ENCODE measurements at regions not wholly inside any gene's neighbourhood (a gene's known extent, or its start where the extent isn't known, plus 50 kb on each side); places are given as distances from the start of the nearest gene placed in this dataset.

- H3K9me3 ChIP-seq (ENCODE audit: control insufficient read depth, insufficient read depth, low read depth, low read length): no peaks in the 10 kb centered on the region
- TF ChIP-seq, protein P1, sequence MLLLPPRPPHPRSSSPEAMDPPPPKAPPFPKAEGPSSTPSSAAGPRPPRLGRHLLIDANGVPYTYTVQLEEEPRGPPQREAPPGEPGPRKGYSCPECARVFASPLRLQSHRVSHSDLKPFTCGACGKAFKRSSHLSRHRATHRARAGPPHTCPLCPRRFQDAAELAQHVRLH (tag by site-specific recombination; IDR thresholded peaks at IDR 0.05): no peak
- TF ChIP-seq, protein P2, sequence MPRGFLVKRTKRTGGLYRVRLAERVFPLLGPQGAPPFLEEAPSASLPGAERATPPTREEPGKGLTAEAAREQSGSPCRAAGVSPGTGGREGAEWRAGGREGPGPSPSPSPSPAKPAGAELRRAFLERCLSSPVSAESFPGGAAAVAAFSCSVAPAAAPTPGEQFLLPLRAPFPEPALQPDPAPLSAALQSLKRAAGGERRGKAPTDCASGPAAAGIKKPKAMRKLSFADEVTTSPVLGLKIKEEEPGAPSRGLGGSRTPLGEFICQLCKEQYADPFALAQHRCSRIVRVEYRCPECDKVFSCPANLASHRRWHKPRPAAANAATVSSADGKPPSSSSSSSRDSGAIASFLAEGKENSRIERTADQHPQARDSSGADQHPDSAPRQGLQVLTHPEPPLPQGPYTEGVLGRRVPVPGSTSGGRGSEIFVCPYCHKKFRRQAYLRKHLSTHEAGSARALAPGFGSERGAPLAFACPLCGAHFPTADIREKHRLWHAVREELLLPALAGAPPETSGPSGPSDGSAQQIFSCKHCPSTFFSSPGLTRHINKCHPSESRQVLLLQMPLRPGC (tag by site-specific recombination; IDR thresholded peaks at IDR 0.05): no peak
- TF ChIP-seq ZNF701 (tag by site-specific recombination; IDR thresholded peaks at IDR 0.05) (no peak), ZSCAN5A (tag by site-specific recombination; IDR thresholded peaks at IDR 0.05) (no peak), ZNF221 (tag by site-specific recombination; IDR thresholded peaks at IDR 0.05; ENCODE audit: borderline replicate concordance) (no peak), ZNF654 (tag by site-specific recombination; IDR thresholded peaks at IDR 0.05; ENCODE audit: low read depth) (no peak), ZNF404 (tag by site-specific recombination; IDR thresholded peaks at IDR 0.05) (no peak), ZNF548 (tag by site-specific recombination; IDR thresholded peaks at IDR 0.05) (no peak)
- no peaks in the 10 kb centered on the region for H3K4me1 ChIP-seq (ENCODE audit: control insufficient read depth, insufficient read depth, low read length)
- H3K4me3 ChIP-seq (ENCODE audit: low read depth, low read length): no peak overlapping the region
- ChIA-PET CTCF (no interaction called here), POLR2A (no interaction called here)
- no peaks in the 10 kb centered on the region for H3K36me3 ChIP-seq (ENCODE audit: control insufficient read depth in 2 of 2, insufficient read depth in 1 of 2, low read length in 2 of 2)
- H3K27ac ChIP-seq (ENCODE audit: extremely low read depth, low read depth, low read length): no peak overlapping the region
Measured at GRCh38 chr4:13891544-13891939, 264.0 kb upstream of the BOD1L1 start.

DNA sequence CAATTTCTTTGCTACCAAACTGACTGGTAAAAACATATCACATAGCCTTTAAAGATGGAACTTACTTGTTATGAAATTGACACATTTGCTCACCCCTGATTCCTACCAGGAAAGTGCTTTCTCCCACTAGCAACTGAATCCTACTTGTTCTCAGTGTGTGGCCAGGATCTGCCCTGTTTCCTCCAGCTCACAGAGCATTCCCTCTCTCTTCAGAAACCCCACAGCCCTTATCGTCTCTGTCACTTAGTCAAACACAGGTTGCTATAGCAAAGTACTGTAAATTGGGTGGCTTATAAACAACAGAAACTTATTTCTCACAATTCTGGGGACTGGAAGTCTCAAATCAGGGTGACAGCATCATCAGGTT is 265.2 kb upstream of the BOD1L1 start:
- H3K4me3 ChIP-seq (ENCODE audit: low read depth, low read length): no peak overlapping the region
- no peaks in the 10 kb centered on the region for H3K4me1 ChIP-seq (ENCODE audit: control insufficient read depth, insufficient read depth, low read length)
- H3K36me3 ChIP-seq (ENCODE audit: control insufficient read depth in 2 of 2, insufficient read depth in 1 of 2, low read length in 2 of 2): no peaks in the 10 kb centered on the region
- TF ChIP-seq SP7 (tag by site-specific recombination; IDR thresholded peaks at IDR 0.05): no peak
- TF ChIP-seq BCL11A (tag by site-specific recombination; IDR thresholded peaks at IDR 0.05; ENCODE audit: low read depth): no peak
- TF ChIP-seq ZFP37 (tag by site-specific recombination; IDR thresholded peaks at IDR 0.05): no peak
- TF ChIP-seq ZNF138 (tag by site-specific recombination; IDR thresholded peaks at IDR 0.05; ENCODE audit: borderline replicate concordance): no peak
- no peak for TF ChIP-seq ZNF791 (tag by site-specific recombination; IDR thresholded peaks at IDR 0.05)
- no peak for TF ChIP-seq ZNF560 (tag by site-specific recombination; IDR thresholded peaks at IDR 0.05; ENCODE audit: borderline replicate concordance)
- no peak for TF ChIP-seq OSR2 (tag by site-specific recombination; IDR thresholded peaks at IDR 0.05)
- no peak for TF ChIP-seq ZNF221 (tag by site-specific recombination; IDR thresholded peaks at IDR 0.05; ENCODE audit: borderline replicate concordance)
- TF ChIP-seq, protein P3, sequence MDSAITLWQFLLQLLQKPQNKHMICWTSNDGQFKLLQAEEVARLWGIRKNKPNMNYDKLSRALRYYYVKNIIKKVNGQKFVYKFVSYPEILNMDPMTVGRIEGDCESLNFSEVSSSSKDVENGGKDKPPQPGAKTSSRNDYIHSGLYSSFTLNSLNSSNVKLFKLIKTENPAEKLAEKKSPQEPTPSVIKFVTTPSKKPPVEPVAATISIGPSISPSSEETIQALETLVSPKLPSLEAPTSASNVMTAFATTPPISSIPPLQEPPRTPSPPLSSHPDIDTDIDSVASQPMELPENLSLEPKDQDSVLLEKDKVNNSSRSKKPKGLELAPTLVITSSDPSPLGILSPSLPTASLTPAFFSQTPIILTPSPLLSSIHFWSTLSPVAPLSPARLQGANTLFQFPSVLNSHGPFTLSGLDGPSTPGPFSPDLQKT (IDR thresholded peaks at IDR 0.05; ENCODE audit: borderline replicate concordance, low read depth, low read length): no peak
- TF ChIP-seq ZNF184 (tag by site-specific recombination; IDR thresholded peaks at IDR 0.05): no peak
- no peak for TF ChIP-seq ZNF707 (tag by site-specific recombination; IDR thresholded peaks at IDR 0.05)
- TF ChIP-seq WT1 (tag by site-specific recombination; IDR thresholded peaks at IDR 0.05): no peak
- ChIA-PET POLR2A (no interaction called here), CTCF (no interaction called here)
- H3K9me3 ChIP-seq (ENCODE audit: control insufficient read depth, insufficient read depth, low read depth, low read length): no peaks in the 10 kb centered on the region
- no peak overlapping the region for H3K27ac ChIP-seq (ENCODE audit: extremely low read depth, low read depth, low read length)

- ChIA-PET POLR2A (no interaction called here), CTCF (no interaction called here)
- no peaks in the 10 kb centered on the region for H3K9me3 ChIP-seq (ENCODE audit: control insufficient read depth, insufficient read depth, low read depth, low read length)
- no peak overlapping the region for H3K4me3 ChIP-seq (ENCODE audit: low read depth, low read length)
- H3K27ac ChIP-seq (ENCODE audit: extremely low read depth, low read depth, low read length): no peak overlapping the region
- no peaks in the 10 kb centered on the region for H3K4me1 ChIP-seq (ENCODE audit: control insufficient read depth, insufficient read depth, low read length)
- no peaks in the 10 kb centered on the region for H3K36me3 ChIP-seq (ENCODE audit: control insufficient read depth in 2 of 2, insufficient read depth in 1 of 2, low read length in 2 of 2)
- no peak for TF ChIP-seq SETDB1 (IDR thresholded peaks at IDR 0.05; ENCODE audit: insufficient read length, low read length)
- TF ChIP-seq ZNF707 (tag by site-specific recombination; IDR thresholded peaks at IDR 0.05): no peak
- no peak for TF ChIP-seq ZNF514 (tag by site-specific recombination; IDR thresholded peaks at IDR 0.05)
- TF ChIP-seq ZNF214 (tag by site-specific recombination; IDR thresholded peaks at IDR 0.05; ENCODE audit: borderline replicate concordance): no peak
- TF ChIP-seq, protein P4, sequence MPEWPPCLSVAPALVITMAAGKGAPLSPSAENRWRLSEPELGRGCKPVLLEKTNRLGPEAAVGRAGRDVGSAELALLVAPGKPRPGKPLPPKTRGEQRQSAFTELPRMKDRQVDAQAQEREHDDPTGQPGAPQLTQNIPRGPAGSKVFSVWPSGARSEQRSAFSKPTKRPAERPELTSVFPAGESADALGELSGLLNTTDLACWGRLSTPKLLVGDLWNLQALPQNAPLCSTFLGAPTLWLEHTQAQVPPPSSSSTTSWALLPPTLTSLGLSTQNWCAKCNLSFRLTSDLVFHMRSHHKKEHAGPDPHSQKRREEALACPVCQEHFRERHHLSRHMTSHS (tag by site-specific recombination; IDR thresholded peaks at IDR 0.05): no peak
- TF ChIP-seq ZNF747 (tag by site-specific recombination; IDR thresholded peaks at IDR 0.05): no peak
- TF ChIP-seq, protein P1 (tag by site-specific recombination; IDR thresholded peaks at IDR 0.05): no peak
- no peak for TF ChIP-seq ZNF596 (tag by site-specific recombination; IDR thresholded peaks at IDR 0.05)
- no peak for TF ChIP-seq ZNF114 (tag by site-specific recombination; IDR thresholded peaks at IDR 0.05)
Measured at GRCh38 chr4:13893211-13893610, 265.7 kb upstream of the BOD1L1 start.

Measured in HEK293 (cell line).